GM12891 (cell line): ENCODE measurements at regions not wholly inside any gene's neighbourhood (a gene's known extent, or its start where the extent isn't known, plus 50 kb on each side); places are given as distances from the start of the nearest gene placed in this dataset.

Experiments used
- PAX5 ChIP-seq: IDR thresholded peaks from 2 replicates; pipeline ENCODE4 v1.6.1; 2011; ENCODE audit warnings: low read length, moderate library complexity, mild to moderate bottlenecking; ENCODE audit not compliant: insufficient read depth, severe bottlenecking
- POLR2A ChIP-seq: IDR thresholded peaks from 2 replicates; pipeline ENCODE4 v1.6.1; 2011; ENCODE audit warnings: low read depth, low read length, control low read depth
- POLR2AphosphoS5 ChIP-seq: IDR thresholded peaks from 2 replicates; pipeline ENCODE4 v1.6.1; 2011; ENCODE audit warnings: low read depth, low read length, control low read depth
- POU2F2 ChIP-seq: IDR thresholded peaks from 2 replicates; pipeline ENCODE4 v1.6.1; 2011; ENCODE audit warnings: low read depth, mild to moderate bottlenecking, control low read depth, low read length, moderate library complexity
- SPI1 ChIP-seq: IDR thresholded peaks from 2 replicates; pipeline ENCODE4 v1.6.1; 2011; ENCODE audit warnings: low read depth, low read length, control low read depth
- TAF1 ChIP-seq: IDR thresholded peaks from 2 replicates; pipeline ENCODE4 v1.6.1; 2011; ENCODE audit warnings: low read depth, low read length, control low read depth

DNA sequence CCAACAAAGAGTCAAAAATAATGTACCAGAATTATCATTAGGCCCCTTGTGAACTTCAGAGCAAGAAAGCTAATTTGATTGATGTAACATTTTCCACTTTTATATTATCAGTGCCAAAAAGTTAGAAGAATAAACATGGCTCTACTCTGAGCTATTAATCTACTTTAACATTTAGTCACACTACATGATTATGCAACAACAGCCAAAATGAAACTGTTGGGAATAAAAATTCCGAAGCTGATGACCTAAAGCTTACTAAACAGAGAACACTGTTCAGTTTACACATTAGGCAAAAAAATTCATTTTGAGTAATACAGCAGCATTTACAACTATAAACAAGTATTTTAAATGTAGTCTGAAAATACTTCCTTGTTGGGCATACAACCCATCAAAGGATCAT lies 1134.1 kb downstream of the EPHA3 start:
- TF ChIP-seq POLR2A = no peak
- no peak for TF ChIP-seq POLR2AphosphoS5
- no peak for TF ChIP-seq POU2F2
- no peak for TF ChIP-seq TAF1
- TF ChIP-seq SPI1 = no peak
- TF ChIP-seq PAX5 = no peak
